COLO668 (cell line): ENCODE measurements at regions not wholly inside any gene's neighbourhood (a gene's known extent, or its start where the extent isn't known, plus 50 kb on each side); places are given as distances from the start of the nearest gene placed in this dataset.

Source experiments
- DNase-seq: peaks from one replicate; lab custom pipeline; 2025; ENCODE audit not compliant: unreplicated experiment; lab: John Stamatoyannopoulos, UW

- no peak for DNase-seq
These were observed 79.5 kb upstream of the PALMD start for GRCh38 chr1:99566290-99567021.

- DNase-seq = no peak
These were observed 75.3 kb upstream of the PALMD start for GRCh38 chr1:99570486-99571089.

GRCh38 chr1:99571092-99571734 is 74.7 kb upstream of the PALMD start:
- no peak for DNase-seq

- no peak for DNase-seq
These were observed 72.3 kb upstream of the PALMD start for GRCh38 chr1:99573431-99574217.

GRCh38 chr1:99577313-99577712 is 68.6 kb upstream of the PALMD start:
- DNase-seq = no peak

GRCh38 chr1:99579691-99580172 is 66.2 kb upstream of the PALMD start:
- no peak for DNase-seq

- DNase-seq = no peak
These were observed 65.5 kb upstream of the PALMD start for GRCh38 chr1:99580451-99580850.

GRCh38 chr1:99587008-99587407 is 58.9 kb upstream of the PALMD start:
- DNase-seq = no peak

GRCh38 chr1:99589186-99589636 is 56.7 kb upstream of the PALMD start:
- no peak for DNase-seq

- no peak for DNase-seq
These were observed 55.2 kb upstream of the PALMD start for GRCh38 chr1:99590578-99591209.

GRCh38 chr1:99591886-99592285 is 54.0 kb upstream of the PALMD start:
- no peak for DNase-seq

GRCh38 chr1:99594205-99594604 is 51.7 kb upstream of the PALMD start:
- no peak for DNase-seq

- no peak for DNase-seq
These were observed 50.9 kb upstream of the PALMD start for GRCh38 chr1:99595041-99595440.

GRCh38 chr1:99595441-99595840 is 50.5 kb upstream of the PALMD start:
- DNase-seq = no peak
